ENCODE measurements at regions not wholly inside any gene's neighbourhood (a gene's known extent, or its start where the extent isn't known, plus 50 kb on each side); places are given as distances from the start of the nearest gene placed in this dataset.

GRCh38 chr21:30033441-30033840 is 93.6 kb upstream of the GRIK1 start:
- ChIA-PET CTCF (no interaction called here), POLR2A (ENCODE audit: unreplicated experiment) (no interaction called here)

More at GRCh38 chr21:30033441-30033840, 93.6 kb upstream of the GRIK1 start:
- no peak overlapping the region for H3K18ac ChIP-seq (ENCODE audit: low read depth, low read length)
- no peak overlapping the region for H2BK20ac ChIP-seq (ENCODE audit: low read depth, low read length)
- no peak overlapping the region for H2BK5ac ChIP-seq (ENCODE audit: low read depth, low read length, poor library complexity, severe bottlenecking)
- no TSS peak for BruUV-seq (replicated peaks)
- in situ Hi-C loops (cut with MboI; ENCODE audit: low sequenced_read_pairs), result no loop called here
- ATAC-seq (ENCODE audit: low read depth), result no peak
- no peaks in the 10 kb centered on the region for H3K79me1 ChIP-seq (ENCODE audit: low read depth in 1 of 2, low read length in 2 of 2)
- H3K27me3 ChIP-seq (ENCODE audit: control insufficient read depth, insufficient read depth, low read length), result no peaks in the 10 kb centered on the region
- H4K20me1 ChIP-seq (ENCODE audit: insufficient read depth, low read length), result no peaks in the 10 kb centered on the region
- H3K23ac ChIP-seq (ENCODE audit: low read depth, low read length), result no peak overlapping the region
- H2AFZ ChIP-seq (replicated peaks; ENCODE audit: low read length, poor library complexity), result no peak overlapping the region
- no peak overlapping the region for H4K8ac ChIP-seq (ENCODE audit: low read depth in 2 of 2, low read length in 2 of 2)
- no peak overlapping the region for H2AK9ac ChIP-seq (replicated peaks; ENCODE audit: low read depth, low read length, poor library complexity)
- no peak overlapping the region for H3K4me2 ChIP-seq (ENCODE audit: low read depth, low read length)
- 75% methylated on average over 4 of the region's 12 CpGs; no CpG with 5 or more reads in 1 of the 2 experiments for WGBS, 2 experiments (ENCODE audit: extremely low coverage in 2 of 2, insufficient read length in 1 of 2)
- H2AK5ac ChIP-seq (ENCODE audit: low read depth, low read length), result no peak overlapping the region
- intact Hi-C loops (cut with micrococcal nuclease), result no loop called here
- H3K9ac ChIP-seq (ENCODE audit: low read depth, low read length), result no peak overlapping the region
- no peak overlapping the region for H3K14ac ChIP-seq (replicated peaks; ENCODE audit: low read depth, low read length)
- peaks cover 6% of the 10 kb centered on the region for H3K9me3 ChIP-seq (ENCODE audit: control insufficient read depth, insufficient read depth, low read length)
- H3K36me3 ChIP-seq (ENCODE audit: control insufficient read depth, insufficient read depth, low read length), result no peaks in the 10 kb centered on the region
- H3K4me1 ChIP-seq (ENCODE audit: control insufficient read depth, insufficient read depth, low read length), result no peaks in the 10 kb centered on the region
- DNase-seq, result no peak
- no peak overlapping the region for H2BK15ac ChIP-seq (ENCODE audit: low read depth, low read length)
- no peak overlapping the region for H3K27ac ChIP-seq (ENCODE audit: insufficient read depth, low read length)
- no peak for TF ChIP-seq CEBPB (IDR thresholded peaks at IDR 0.05; ENCODE audit: low read depth, low read length)
- no peak for TF ChIP-seq NFE2L2 (IDR thresholded peaks at IDR 0.05; ENCODE audit: low read depth, low read length)
- TF ChIP-seq RCOR1 (IDR thresholded peaks at IDR 0.05; ENCODE audit: insufficient replicate concordance, low read length), result no peak
- no peak for TF ChIP-seq CTCF (conservative IDR thresholded peaks at IDR 0.05; ENCODE audit: low read depth, low read length)
- TF ChIP-seq RFX5 (IDR thresholded peaks at IDR 0.05; ENCODE audit: low read depth, low read length), result no peak
- no peak for TF ChIP-seq USF2 (IDR thresholded peaks at IDR 0.05; ENCODE audit: low read depth, low read length)
- no peak for TF ChIP-seq MXI1 (IDR thresholded peaks at IDR 0.05; ENCODE audit: borderline replicate concordance, low read depth, low read length)
- no peak for TF ChIP-seq MAZ (IDR thresholded peaks at IDR 0.05; ENCODE audit: borderline replicate concordance, low read depth, low read length)
- no peak for TF ChIP-seq ELK1 (IDR thresholded peaks at IDR 0.05; ENCODE audit: borderline replicate concordance, low read depth, low read length)
- no peak for TF ChIP-seq CHD1 (IDR thresholded peaks at IDR 0.05; ENCODE audit: low read depth, low read length)
- no peak for TF ChIP-seq RAD21 (IDR thresholded peaks at IDR 0.05; ENCODE audit: low read length)
- no peak overlapping the region for H3K4ac ChIP-seq (ENCODE audit: low read depth, low read length)
- no peak overlapping the region for H4K5ac ChIP-seq (ENCODE audit: low read depth, low read length)
- H4K91ac ChIP-seq (ENCODE audit: insufficient read depth, low read depth, low read length), result no peak overlapping the region
- no peak overlapping the region for H3K56ac ChIP-seq (ENCODE audit: extremely low read depth, insufficient read depth, low read length)
- no peak overlapping the region for H3K4me3 ChIP-seq (ENCODE audit: insufficient read depth, low read depth, low read length)
- no peak overlapping the region for H2BK120ac ChIP-seq (ENCODE audit: low read depth, low read length)
- H3K9me1 ChIP-seq (ENCODE audit: insufficient read depth, low read length), result no peaks in the 10 kb centered on the region
- dilution Hi-C loops (cut with HindIII; ENCODE audit: low sequenced_read_pairs, unreplicated experiment), result no loop called here
